ENCODE measurements at regions not wholly inside any gene's neighbourhood (a gene's known extent, or its start where the extent isn't known, plus 50 kb on each side); places are given as distances from the start of the nearest gene placed in this dataset.

GRCh38 chr2:192535956-192536921 is 341.5 kb upstream of the TMEFF2 start:
- TF ChIP-seq CTCF (conservative IDR thresholded peaks at IDR 0.05) (no peak), EZH2 (IDR thresholded peaks at IDR 0.05; ENCODE audit: low read depth) (no peak)

All from PC-9 (cell line).